Lower leg skin (tissue), 4 donors: ENCODE measurements at regions not wholly inside any gene's neighbourhood (a gene's known extent, or its start where the extent isn't known, plus 50 kb on each side); places are given as distances from the start of the nearest gene placed in this dataset.

Experiments used
- DNase-seq, 2 donors: peaks; one replicate each; pipeline ENCODE4 v3.0.0-alpha.2; 2019; ENCODE audit warnings: low spot score in 2 of 2
- H3K4me3 ChIP-seq: fragments of 200-600 bp; sonication (generic); 2 replicates; pipeline ENCODE4 v1.5.1; 2017; ENCODE audit warnings: mild to moderate bottlenecking, low read depth; ENCODE audit not compliant: poor library complexity, severe bottlenecking
- POLR2A ChIP-seq, 2 donors: fragments of 450-650 bp; IDR thresholded peaks; one replicate each; pipeline ENCODE4 v1.6.1; 2016 to 2017; ENCODE audit warnings: antibody characterized with exemption in 2 of 2, mild to moderate bottlenecking in 1 of 2, moderate library complexity in 1 of 2
- WGBS, 2 donors: methylation state at CpG; one replicate each; pipeline ENCODE4 v1.1.5; 2018; 5-methylcytosine and 5-hydroxymethylcytosine counted together
- intact Hi-C: fragments of 100-400 bp; cut with DNase I; formaldehyde crosslinking; loops from one replicate; pipeline ENCODE4 v1.15.0; 2023; ENCODE audit warnings: low total_unique reads
- TF ChIP-seq, protein P1 (sequence below), 3 donors: fragments of 450-650 bp; IDR thresholded peaks; one replicate each; pipeline ENCODE4 v1.5.1; 2016; ENCODE audit warnings: antibody characterized with exemption in 3 of 3, mild to moderate bottlenecking in 3 of 3, moderate library complexity in 2 of 3

- intact Hi-C loops, result no loop called here
- WGBS, 2 donors, result 78 to 80% methylated on average over 2 of the region's 2 CpGs
- TF ChIP-seq, protein P1, sequence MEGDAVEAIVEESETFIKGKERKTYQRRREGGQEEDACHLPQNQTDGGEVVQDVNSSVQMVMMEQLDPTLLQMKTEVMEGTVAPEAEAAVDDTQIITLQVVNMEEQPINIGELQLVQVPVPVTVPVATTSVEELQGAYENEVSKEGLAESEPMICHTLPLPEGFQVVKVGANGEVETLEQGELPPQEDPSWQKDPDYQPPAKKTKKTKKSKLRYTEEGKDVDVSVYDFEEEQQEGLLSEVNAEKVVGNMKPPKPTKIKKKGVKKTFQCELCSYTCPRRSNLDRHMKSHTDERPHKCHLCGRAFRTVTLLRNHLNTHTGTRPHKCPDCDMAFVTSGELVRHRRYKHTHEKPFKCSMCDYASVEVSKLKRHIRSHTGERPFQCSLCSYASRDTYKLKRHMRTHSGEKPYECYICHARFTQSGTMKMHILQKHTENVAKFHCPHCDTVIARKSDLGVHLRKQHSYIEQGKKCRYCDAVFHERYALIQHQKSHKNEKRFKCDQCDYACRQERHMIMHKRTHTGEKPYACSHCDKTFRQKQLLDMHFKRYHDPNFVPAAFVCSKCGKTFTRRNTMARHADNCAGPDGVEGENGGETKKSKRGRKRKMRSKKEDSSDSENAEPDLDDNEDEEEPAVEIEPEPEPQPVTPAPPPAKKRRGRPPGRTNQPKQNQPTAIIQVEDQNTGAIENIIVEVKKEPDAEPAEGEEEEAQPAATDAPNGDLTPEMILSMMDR (IDR thresholded peaks at IDR 0.05), result no peak
- TF ChIP-seq POLR2A (IDR thresholded peaks at IDR 0.05), result no peak
- no peak for DNase-seq
- no peak overlapping the region for H3K4me3 ChIP-seq
Measured at GRCh38 chr9:104326912-104327311, 177.2 kb upstream of the OR13F1 start.

GRCh38 chr9:104329245-104329644, 174.8 kb upstream of the OR13F1 start:
- DNase-seq, result no peak
- intact Hi-C loops, result no loop called here

DNA sequence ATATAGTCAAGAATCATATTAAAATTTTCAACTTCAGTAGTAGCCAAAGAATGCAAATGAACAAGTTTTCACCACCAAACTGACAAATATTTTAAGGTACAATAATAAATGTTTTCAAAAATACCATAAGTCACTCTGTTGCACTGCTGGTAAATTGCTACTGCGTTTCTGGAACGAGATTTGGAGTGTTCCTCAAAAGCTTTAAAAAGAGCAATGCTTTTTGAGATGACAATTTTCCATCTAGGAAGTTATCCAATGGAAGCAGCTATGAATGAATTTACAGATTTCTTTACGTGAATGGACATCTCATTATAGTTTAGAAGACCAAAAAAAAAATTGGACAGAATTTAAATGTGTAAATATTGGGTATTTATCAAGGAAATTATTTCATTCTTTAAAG, 173.2 kb upstream of the OR13F1 start:
- TF ChIP-seq, protein P1 (IDR thresholded peaks at IDR 0.05), result no peak
- no peak for TF ChIP-seq POLR2A (IDR thresholded peaks at IDR 0.05)
- intact Hi-C loops, result no loop called here
- DNase-seq, result no peak
- no peak overlapping the region for H3K4me3 ChIP-seq
- WGBS, 2 donors, result 62 to 70% methylated on average over 3 of the region's 3 CpGs

More at GRCh38 chr9:104329245-104329644, 174.8 kb upstream of the OR13F1 start:
- TF ChIP-seq, protein P1 (IDR thresholded peaks at IDR 0.05), result no peak
- no peak for TF ChIP-seq POLR2A (IDR thresholded peaks at IDR 0.05)
- H3K4me3 ChIP-seq, result no peak overlapping the region
- WGBS, 2 donors, result 91 to 95% methylated on average over 18 of the region's 18 CpGs

GRCh38 chr9:104334549-104334948, 169.5 kb upstream of the OR13F1 start:
- no peak for TF ChIP-seq POLR2A (IDR thresholded peaks at IDR 0.05)
- TF ChIP-seq, protein P1 (IDR thresholded peaks at IDR 0.05), result no peak
- WGBS, 2 donors, result 78 to 84% methylated on average over 4 of the region's 4 CpGs
- DNase-seq, result no peak
- intact Hi-C loops, result no loop called here
- no peak overlapping the region for H3K4me3 ChIP-seq

DNA sequence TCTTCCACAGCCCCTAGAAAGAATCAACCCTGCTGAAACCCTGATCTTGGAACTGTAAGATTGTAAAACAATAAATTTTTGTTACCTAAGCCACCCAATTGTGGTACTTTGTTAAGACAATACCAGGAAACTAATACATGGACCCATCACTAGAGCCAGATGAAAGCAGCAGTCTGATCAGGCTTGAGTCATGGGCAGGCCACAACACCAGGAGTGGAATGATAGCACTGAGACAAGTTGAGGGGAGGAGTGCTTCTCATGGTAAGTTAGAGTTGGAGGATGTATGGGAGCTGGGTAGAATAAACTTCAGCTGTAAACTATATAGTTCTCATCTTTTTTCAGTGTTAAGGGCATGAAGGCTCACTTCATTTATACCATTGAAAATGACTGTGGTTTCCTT, 164.4 kb upstream of the OR13F1 start:
- intact Hi-C loops, result no loop called here
- TF ChIP-seq, protein P1 (IDR thresholded peaks at IDR 0.05), result no peak
- TF ChIP-seq POLR2A (IDR thresholded peaks at IDR 0.05), result no peak
- H3K4me3 ChIP-seq, result no peak overlapping the region

GRCh38 chr9:104342552-104342951, 161.5 kb upstream of the OR13F1 start:
- TF ChIP-seq, protein P1 (IDR thresholded peaks at IDR 0.05), result no peak
- no peak for TF ChIP-seq POLR2A (IDR thresholded peaks at IDR 0.05)
- 95 to 96% methylated on average over 3 of the region's 3 CpGs for WGBS, 2 donors
- no peak for DNase-seq
- intact Hi-C loops, result no loop called here
- no peak overlapping the region for H3K4me3 ChIP-seq

More for the DNA sequence above, 164.4 kb upstream of the OR13F1 start:
- DNase-seq, result no peak
